RCC 7860 (cell line): ENCODE measurements at regions not wholly inside any gene's neighbourhood (a gene's known extent, or its start where the extent isn't known, plus 50 kb on each side); places are given as distances from the start of the nearest gene placed in this dataset.

Experiments
- DNase-seq: peaks from one replicate; pipeline ENCODE4 v3.0.0-alpha.2; 2015; ENCODE audit warnings: low spot score
- FAIRE-seq: peaks from 2 replicates; lab custom pipeline; 2012; peaks lifted over from hg19 to GRCh38; lab: Jason Lieb, UNC

- FAIRE-seq, result no peak
- no peak for DNase-seq
Observed at GRCh38 chr4:24172406-24172805, 282.6 kb upstream of the PPARGC1A start.

GRCh38 chr4:24169956-24170355 lies 280.1 kb upstream of the PPARGC1A start:
- FAIRE-seq (no peak), DNase-seq (no peak)

GRCh38 chr4:24168658-24169057 lies 278.8 kb upstream of the PPARGC1A start:
- FAIRE-seq, result no peak
- no peak for DNase-seq

GRCh38 chr4:24166501-24166900 lies 276.7 kb upstream of the PPARGC1A start:
- no peak for FAIRE-seq
- DNase-seq, result no peak

GRCh38 chr4:24164797-24165196 lies 274.9 kb upstream of the PPARGC1A start:
- FAIRE-seq, result no peak
- no peak for DNase-seq

GRCh38 chr4:24164054-24164693 lies 274.3 kb upstream of the PPARGC1A start:
- FAIRE-seq, result no peak
- no peak for DNase-seq

GRCh38 chr4:24163314-24163713 lies 273.5 kb upstream of the PPARGC1A start:
- DNase-seq, result no peak
- no peak for FAIRE-seq

GRCh38 chr4:24160358-24160757 lies 270.5 kb upstream of the PPARGC1A start:
- no peak for FAIRE-seq
- no peak for DNase-seq

- no peak for FAIRE-seq
- DNase-seq, result no peak
Observed at GRCh38 chr4:24158031-24158430, 268.2 kb upstream of the PPARGC1A start.

- FAIRE-seq, result no peak
- no peak for DNase-seq
Observed at GRCh38 chr4:24150034-24150433, 260.2 kb upstream of the PPARGC1A start.

- FAIRE-seq (no peak), DNase-seq (no peak)
Observed at GRCh38 chr4:24146127-24146526, 256.3 kb upstream of the PPARGC1A start.

GRCh38 chr4:24145591-24145990 lies 255.7 kb upstream of the PPARGC1A start:
- FAIRE-seq (no peak), DNase-seq (no peak)

- FAIRE-seq (no peak), DNase-seq (no peak)
Observed at GRCh38 chr4:24144381-24144780, 254.5 kb upstream of the PPARGC1A start.

- no peak for DNase-seq
- FAIRE-seq, result no peak
Observed at GRCh38 chr4:24143741-24144140, 253.9 kb upstream of the PPARGC1A start.

GRCh38 chr4:24141836-24142235 lies 252.0 kb upstream of the PPARGC1A start:
- FAIRE-seq, result no peak
- no peak for DNase-seq

- no peak for FAIRE-seq
- no peak for DNase-seq
Observed at GRCh38 chr4:24140892-24141291, 251.0 kb upstream of the PPARGC1A start.

GRCh38 chr4:24137671-24138601 lies 248.1 kb upstream of the PPARGC1A start:
- FAIRE-seq (no peak), DNase-seq (no peak)

GRCh38 chr4:24131954-24132673 lies 242.3 kb upstream of the PPARGC1A start:
- FAIRE-seq (no peak), DNase-seq (no peak)

GRCh38 chr4:24130637-24131036 lies 240.8 kb upstream of the PPARGC1A start:
- DNase-seq, result no peak

GRCh38 chr4:24126776-24127175 lies 236.9 kb upstream of the PPARGC1A start:
- DNase-seq (no peak), FAIRE-seq (no peak)

More at GRCh38 chr4:24130637-24131036, 240.8 kb upstream of the PPARGC1A start:
- no peak for FAIRE-seq

GRCh38 chr4:24121395-24122175 lies 231.7 kb upstream of the PPARGC1A start:
- FAIRE-seq, result no peak
- DNase-seq, result no peak
